SK-N-SH (cell line): ENCODE measurements at regions not wholly inside any gene's neighbourhood (a gene's known extent, or its start where the extent isn't known, plus 50 kb on each side); places are given as distances from the start of the nearest gene placed in this dataset.

Experiments used
- CTCF ChIA-PET: fragments of 300-600, 350-600 bp; formaldehyde crosslinking; extraction: SDS; loops from one replicate; lab custom pipeline; 2021; lab: Yijun Ruan, JAX
- POLR2A ChIA-PET: fragments of 350-600 bp; sonication (Branson Sonifier 250); formaldehyde crosslinking; extraction: SDS; loops from one replicate; lab custom pipeline; 2020; ENCODE audit warnings: antibody characterized with exemption, inconsistent platforms; lab: Yijun Ruan, JAX
- DNase-seq: peaks from one replicate; pipeline ENCODE4 v3.0.0; 2012
- H2AFZ ChIP-seq: fragments of 200-600 bp; sonication (generic); 2 replicates; pipeline ENCODE4 v1.8.1; 2016; ENCODE audit warnings: antibody characterized with exemption, mild to moderate bottlenecking, low read depth
- H3F3A ChIP-seq: fragments of 200-600 bp; sonication (generic); replicated peaks from 2 replicates; pipeline ENCODE3; 2016; ENCODE audit warnings: antibody characterized with exemption, mild to moderate bottlenecking; ENCODE audit not compliant: insufficient read depth
- H3K27ac ChIP-seq, 2 experiments: fragments of 200-500 bp in 1 of 2; fragments of 200-600 bp in 1 of 2; sonication (Bioruptor generic) in 1 of 2; sonication (generic), shearing (Covaris generic) in 1 of 2; 2 replicates each; pipeline versions ENCODE4 v1.5.1 to v1.6.1; 2014 to 2016; ENCODE audit warnings: low read depth in 2 of 2, inconsistent platforms in 1 of 2, low read length in 1 of 2, mild to moderate bottlenecking in 1 of 2, mixed read lengths in 1 of 2
- H3K27me3 ChIP-seq: fragments of 200-600 bp; sonication (generic), shearing (Covaris generic); 2 replicates; pipeline ENCODE4 v1.6.1; 2016; ENCODE audit warnings: mixed run types; ENCODE audit not compliant: insufficient read depth
- H3K36me3 ChIP-seq, 2 experiments: fragments of 200-500 bp in 1 of 2; fragments of 200-600 bp in 1 of 2; sonication (Bioruptor generic) in 1 of 2; sonication (generic) in 1 of 2; replicated peaks in 1 of 2; 2 replicates each; pipeline versions ENCODE3 to v1.5.1; 2014 to 2016; ENCODE audit warnings: low read length in 1 of 2, mild to moderate bottlenecking in 1 of 2; ENCODE audit not compliant: insufficient read depth in 2 of 2, control insufficient read depth in 1 of 2
- H3K4me1 ChIP-seq, 2 experiments: fragments of 200-500 bp in 1 of 2; fragments of 200-600 bp in 1 of 2; sonication (Bioruptor generic) in 1 of 2; sonication (generic), shearing (Covaris generic) in 1 of 2; 2 replicates each; pipeline versions ENCODE4 v1.5.1 to v1.6.1; 2014 to 2016; ENCODE audit warnings: low read depth in 1 of 2, low read length in 1 of 2, mixed run types in 1 of 2; ENCODE audit not compliant: insufficient read depth in 2 of 2, control insufficient read depth in 1 of 2
- H3K4me2 ChIP-seq: fragments of 200-600 bp; sonication (generic), shearing (Covaris generic); 2 replicates; pipeline ENCODE4 v1.6.1; 2017; ENCODE audit warnings: mixed run types
- H3K4me3 ChIP-seq, 2 experiments: fragments of 200-500 bp in 1 of 2; fragments of 200-600 bp in 1 of 2; sonication (Bioruptor generic) in 1 of 2; sonication (generic), shearing (Covaris generic) in 1 of 2; 2 replicates each; pipeline versions ENCODE4 v1.5.1 to v1.8.1; 2014 to 2016; ENCODE audit warnings: low read depth in 2 of 2, inconsistent platforms in 1 of 2, low read length in 1 of 2, mild to moderate bottlenecking in 1 of 2, mixed read lengths in 1 of 2, moderate library complexity in 1 of 2
- H3K79me2 ChIP-seq: fragments of 200-600 bp; sonication (generic); 2 replicates; pipeline ENCODE4 v1.8.1; 2017; ENCODE audit warnings: mild to moderate bottlenecking; ENCODE audit not compliant: insufficient read depth
- H3K9ac ChIP-seq: fragments of 200-600 bp; sonication (generic); 2 replicates; pipeline ENCODE4 v1.6.1; 2017; ENCODE audit warnings: mixed run types
- H3K9me2 ChIP-seq: fragments of 200-600 bp; sonication (generic); 2 replicates; pipeline ENCODE4 v1.6.1; 2017; ENCODE audit warnings: mixed run types
- H3K9me3 ChIP-seq: fragments of 200-600 bp; sonication (generic); 2 replicates; pipeline ENCODE4 v1.6.1; 2017; ENCODE audit warnings: mixed run types, mild to moderate bottlenecking, moderate library complexity
- H4K20me1 ChIP-seq: fragments of 200-600 bp; sonication (generic); 2 replicates; pipeline ENCODE4 v1.6.1; 2017; ENCODE audit warnings: mild to moderate bottlenecking, mixed run types; ENCODE audit not compliant: insufficient read depth
- CTCF ChIP-seq: fragments of 200-600 bp; sonication (generic); IDR thresholded peaks from 2 replicates; pipeline ENCODE4 v1.6.1; 2017; ENCODE audit warnings: antibody characterized with exemption, mild to moderate bottlenecking, moderate library complexity
- GABPA ChIP-seq: IDR thresholded peaks from 2 replicates; pipeline ENCODE4 v1.4.0; 2012; ENCODE audit warnings: low read depth, mild to moderate bottlenecking
- JUND ChIP-seq: IDR thresholded peaks from 2 replicates; pipeline ENCODE4 v1.4.0; 2012
- POLR2AphosphoS5 ChIP-seq: IDR thresholded peaks from 2 replicates; pipeline ENCODE4 v1.6.1; 2012; ENCODE audit warnings: low read depth, low read length
- REST ChIP-seq: IDR thresholded peaks from 2 replicates; pipeline ENCODE4 v1.6.1; 2012; ENCODE audit warnings: mild to moderate bottlenecking, low read depth, low read length, moderate library complexity
- USF1 ChIP-seq: IDR thresholded peaks from 2 replicates; pipeline ENCODE4 v1.4.0; 2012; ENCODE audit warnings: low read depth, borderline replicate concordance
- YY1 ChIP-seq: IDR thresholded peaks from 2 replicates; pipeline ENCODE4 v1.4.0; 2012; ENCODE audit warnings: low read depth, mild to moderate bottlenecking
- ZBTB33 ChIP-seq: IDR thresholded peaks from 2 replicates; pipeline ENCODE4 v1.4.0; 2012; ENCODE audit warnings: low read depth, borderline replicate concordance
- WGBS: methylation state at CpG from one replicate; pipeline ENCODE4 v1.1.6; 2017; ENCODE audit warnings: low lambda C conversion rate; 5-methylcytosine and 5-hydroxymethylcytosine counted together

GRCh38 chr6:153817173-153817572 is 221.9 kb upstream of the OPRM1 start:
- Histone ChIP-seq H3K36me3 (no peaks in the 10 kb centered on the region), H4K20me1 (no peaks in the 10 kb centered on the region), H3K9me3 (no peaks in the 10 kb centered on the region), H3K4me1 (no peaks in the 10 kb centered on the region), H3K27me3 (no peaks in the 10 kb centered on the region), H3K9me2 (no peaks in the 10 kb centered on the region), H3K27ac (no peak overlapping the region), H3K4me2 (no peak overlapping the region), H3K4me3 (no peak overlapping the region), H3K9ac (no peak overlapping the region), H3F3A (no peaks in the 10 kb centered on the region), H3K79me2 (no peaks in the 10 kb centered on the region), H2AFZ (no peak overlapping the region)
- ChIA-PET CTCF (interaction anchor here (0.6 to 1.0 kb wide), 2 partner anchors 8 to 36 kb away, joined by 3 read pairs; no protein-coding TSS in a partner anchor), POLR2A (no interaction called here)
- no peak for TF ChIP-seq REST
- no peak for TF ChIP-seq ZBTB33
- no peak for TF ChIP-seq GABPA
- TF ChIP-seq USF1: no peak
- no peak for TF ChIP-seq JUND
- WGBS: 86% methylated on average over 3 of the region's 3 CpGs
- no peak for DNase-seq

- TF ChIP-seq YY1 (no peak), POLR2AphosphoS5 (no peak), CTCF (no peak)
- H3K9me2 ChIP-seq: no peaks in the 10 kb centered on the region
- H3K4me3 ChIP-seq: no peak overlapping the region
- ChIA-PET CTCF (no interaction called here), POLR2A (no interaction called here)
- H4K20me1 ChIP-seq: no peaks in the 10 kb centered on the region
- no peak overlapping the region for H2AFZ ChIP-seq
- WGBS: 42% methylated on average over 3 of the region's 3 CpGs
- no peak overlapping the region for H3K27ac ChIP-seq
- no peaks in the 10 kb centered on the region for H3K9me3 ChIP-seq
- H3K27me3 ChIP-seq: no peaks in the 10 kb centered on the region
- no peaks in the 10 kb centered on the region for H3K79me2 ChIP-seq
- no peak for DNase-seq
- no peak overlapping the region for H3K9ac ChIP-seq
- H3F3A ChIP-seq: no peaks in the 10 kb centered on the region
- no peak overlapping the region for H3K4me2 ChIP-seq
- no peaks in the 10 kb centered on the region for H3K36me3 ChIP-seq
- H3K4me1 ChIP-seq: no peaks in the 10 kb centered on the region
These were observed 222.7 kb upstream of the OPRM1 start for GRCh38 chr6:153816366-153816765.
